ENCODE measurements at regions not wholly inside any gene's neighbourhood (a gene's known extent, or its start where the extent isn't known, plus 50 kb on each side); places are given as distances from the start of the nearest gene placed in this dataset.

- H3K4me1 ChIP-seq: peaks cover 0 to 78% (median 64%) of the 10 kb centered on the region in 4 donors
- 27 to 66% methylated on average over 3 of the region's 3 CpGs for WGBS, 2 donors
- DNase-seq: peak; percentile 90
- H3K36me3 ChIP-seq: no peaks in the 10 kb centered on the region
- no peaks in the 10 kb centered on the region for H3K9me3 ChIP-seq
- peak overlapping the region; percentile 74 to 89 (median 82) for H3K27ac ChIP-seq
- intact Hi-C loops (cut with DNase I): loop anchor here (2.0 to 5.0 kb wide), 3 partner anchors 56 to 174 kb away; no protein-coding TSS in a partner anchor
- no peaks in the 10 kb centered on the region for H3K27me3 ChIP-seq
- TF ChIP-seq, protein P1, sequence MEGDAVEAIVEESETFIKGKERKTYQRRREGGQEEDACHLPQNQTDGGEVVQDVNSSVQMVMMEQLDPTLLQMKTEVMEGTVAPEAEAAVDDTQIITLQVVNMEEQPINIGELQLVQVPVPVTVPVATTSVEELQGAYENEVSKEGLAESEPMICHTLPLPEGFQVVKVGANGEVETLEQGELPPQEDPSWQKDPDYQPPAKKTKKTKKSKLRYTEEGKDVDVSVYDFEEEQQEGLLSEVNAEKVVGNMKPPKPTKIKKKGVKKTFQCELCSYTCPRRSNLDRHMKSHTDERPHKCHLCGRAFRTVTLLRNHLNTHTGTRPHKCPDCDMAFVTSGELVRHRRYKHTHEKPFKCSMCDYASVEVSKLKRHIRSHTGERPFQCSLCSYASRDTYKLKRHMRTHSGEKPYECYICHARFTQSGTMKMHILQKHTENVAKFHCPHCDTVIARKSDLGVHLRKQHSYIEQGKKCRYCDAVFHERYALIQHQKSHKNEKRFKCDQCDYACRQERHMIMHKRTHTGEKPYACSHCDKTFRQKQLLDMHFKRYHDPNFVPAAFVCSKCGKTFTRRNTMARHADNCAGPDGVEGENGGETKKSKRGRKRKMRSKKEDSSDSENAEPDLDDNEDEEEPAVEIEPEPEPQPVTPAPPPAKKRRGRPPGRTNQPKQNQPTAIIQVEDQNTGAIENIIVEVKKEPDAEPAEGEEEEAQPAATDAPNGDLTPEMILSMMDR (IDR thresholded peaks at IDR 0.05): no peak
- TF ChIP-seq POLR2AphosphoS5 (IDR thresholded peaks at IDR 0.05) (peak; percentile 94 to 97 (median 97)), EP300 (IDR thresholded peaks at IDR 0.05) (peak; percentile 99 to 100 (median 100)), POLR2A (IDR thresholded peaks at IDR 0.05) (no peak)
- H3K4me3 ChIP-seq: no peak overlapping the region
These were observed 165.5 kb upstream of the TGFBR2 start for GRCh38 chr3:30440880-30441279.

- TF ChIP-seq POLR2A (IDR thresholded peaks at IDR 0.05) (no peak), EP300 (IDR thresholded peaks at IDR 0.05) (no peak), POLR2AphosphoS5 (IDR thresholded peaks at IDR 0.05) (no peak)
- TF ChIP-seq, protein P1 (IDR thresholded peaks at IDR 0.05): no peak
- H3K4me3 ChIP-seq: no peak overlapping the region
- H3K27ac ChIP-seq: peak overlapping the region; percentile 5 to 89 (median 78)
- WGBS, 2 donors: 74 to 82% methylated on average over 6 of the region's 6 CpGs
- no peak for DNase-seq
- H3K36me3 ChIP-seq: no peaks in the 10 kb centered on the region
- H3K9me3 ChIP-seq: no peaks in the 10 kb centered on the region
- no peaks in the 10 kb centered on the region for H3K27me3 ChIP-seq
- H3K4me1 ChIP-seq: peaks cover 0 to 53% (median 45%) of the 10 kb centered on the region in 4 donors
- intact Hi-C loops (cut with DNase I): loop anchor here (5.0 kb wide), 1 partner anchor 177 kb away; no protein-coding TSS in a partner anchor
These were observed 162.4 kb upstream of the TGFBR2 start for GRCh38 chr3:30443756-30444673.

DNA sequence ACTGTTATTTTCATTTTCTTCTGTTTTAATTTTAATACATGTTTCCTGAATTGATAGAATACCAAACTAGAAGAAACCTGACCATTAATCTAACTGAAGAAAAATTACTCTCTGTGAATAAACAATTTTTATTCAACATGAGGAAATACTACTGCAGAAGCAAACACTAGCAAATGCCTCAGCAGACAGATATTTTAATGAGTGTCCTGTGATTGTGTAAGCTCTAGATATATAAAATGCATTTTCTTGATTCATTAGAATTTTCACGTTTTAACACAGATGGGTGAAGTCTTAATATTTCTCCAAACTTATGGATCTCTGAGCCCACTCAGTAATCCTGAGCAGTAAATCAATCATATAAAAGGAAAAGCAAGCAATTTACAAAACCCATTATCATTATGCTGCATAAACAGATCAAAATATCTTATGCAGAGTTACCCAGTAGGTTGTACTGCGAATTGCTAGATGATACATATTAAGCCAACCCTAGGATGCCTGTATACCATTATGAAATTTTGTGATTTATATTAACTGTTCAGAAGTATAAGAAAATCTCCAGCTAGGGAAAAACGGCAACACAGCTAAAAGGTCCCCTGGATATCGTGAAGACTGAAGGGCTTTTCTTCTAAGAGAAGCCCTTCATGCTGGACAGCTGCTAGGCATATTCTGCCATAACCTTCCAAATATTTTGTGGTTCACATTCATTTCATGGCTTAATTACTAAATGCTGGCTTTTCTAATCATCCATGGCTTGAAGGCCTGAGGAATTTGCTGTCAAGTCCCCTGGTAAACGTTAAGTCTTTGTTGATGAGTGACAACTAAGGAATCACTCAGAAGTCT is 157.7 kb upstream of the TGFBR2 start:
- no peak for DNase-seq
- H3K4me1 ChIP-seq: peaks cover 0 to 44% (median 28%) of the 10 kb centered on the region in 4 donors
- no peaks in the 10 kb centered on the region for H3K9me3 ChIP-seq
- H3K4me3 ChIP-seq: no peak overlapping the region
- 85 to 89% methylated on average over 5 of the region's 5 CpGs for WGBS, 2 donors
- H3K27ac ChIP-seq: peak overlapping the region; percentile 9 to 50 (median 22)
- intact Hi-C loops (cut with DNase I): no loop called here
- H3K27me3 ChIP-seq: no peaks in the 10 kb centered on the region
- H3K36me3 ChIP-seq: no peaks in the 10 kb centered on the region
- TF ChIP-seq POLR2AphosphoS5 (IDR thresholded peaks at IDR 0.05) (peak in 1 of 4 donors; percentile 21), EP300 (IDR thresholded peaks at IDR 0.05) (no peak), POLR2A (IDR thresholded peaks at IDR 0.05) (no peak)

DNA sequence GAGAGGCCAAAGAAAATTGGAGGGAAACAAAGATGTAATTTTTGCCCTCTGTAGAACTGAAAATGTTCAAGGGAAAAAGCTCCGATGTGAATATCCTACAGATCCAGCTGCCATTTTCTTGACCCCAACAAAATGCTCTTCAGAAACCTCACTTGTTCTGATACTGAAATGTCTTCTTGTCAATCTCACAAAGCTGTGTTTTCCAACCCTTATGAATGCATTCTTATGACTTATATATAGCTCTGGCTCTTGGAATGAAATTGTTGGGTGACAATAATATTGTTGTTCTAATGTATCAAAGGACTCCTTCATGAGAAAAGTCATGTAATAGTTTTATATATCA is 157.1 kb upstream of the TGFBR2 start:
- Histone ChIP-seq H3K4me1 (peaks cover 0 to 42% (median 23%) of the 10 kb centered on the region in 4 donors), H3K9me3 (no peaks in the 10 kb centered on the region), H3K36me3 (no peaks in the 10 kb centered on the region), H3K4me3 (no peak overlapping the region), H3K27ac (peak overlapping the region in 3 of 4 donors; percentile 13 to 50 (median 30)), H3K27me3 (no peaks in the 10 kb centered on the region)
- WGBS, 2 donors: 88 to 93% methylated on average over 1 of the region's 1 CpG
- TF ChIP-seq EP300 (IDR thresholded peaks at IDR 0.05): no peak
- TF ChIP-seq, protein P1 (IDR thresholded peaks at IDR 0.05): no peak
- intact Hi-C loops (cut with DNase I): no loop called here
- DNase-seq: no peak

DNA sequence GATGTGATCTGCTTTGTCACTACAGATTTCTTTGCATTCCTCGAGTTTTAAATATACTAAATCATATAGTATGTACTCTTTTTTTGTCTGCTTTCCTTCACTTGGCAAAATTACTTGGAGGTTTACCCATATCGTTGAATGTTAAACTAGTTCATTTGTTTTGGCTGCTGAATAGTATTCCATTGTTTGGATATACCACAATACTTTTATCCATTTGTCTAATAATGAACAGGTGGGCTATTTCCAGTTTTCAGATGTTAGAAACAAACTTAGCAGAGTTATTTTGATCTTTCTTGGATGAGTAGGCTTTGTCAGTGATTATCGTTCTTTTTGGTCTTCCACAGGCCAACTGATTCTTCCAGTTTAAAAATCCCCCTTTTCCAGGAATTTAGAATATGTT is 154.0 kb upstream of the TGFBR2 start:
- Histone ChIP-seq H3K4me3 (no peak overlapping the region), H3K36me3 (no peaks in the 10 kb centered on the region), H3K27ac (peak overlapping the region in 1 of 4 donors; percentile 18), H3K4me1 (peaks cover 0 to 59% (median 35%) of the 10 kb centered on the region in 4 donors), H3K9me3 (no peaks in the 10 kb centered on the region), H3K27me3 (no peaks in the 10 kb centered on the region)
- DNase-seq: no peak
- 96% methylated on average over 3 of the region's 3 CpGs for WGBS, 2 donors
- no peak for TF ChIP-seq EP300 (IDR thresholded peaks at IDR 0.05)
- no peak for TF ChIP-seq POLR2A (IDR thresholded peaks at IDR 0.05)
- no peak for TF ChIP-seq POLR2AphosphoS5 (IDR thresholded peaks at IDR 0.05)
- TF ChIP-seq, protein P1 (IDR thresholded peaks at IDR 0.05): no peak
- intact Hi-C loops (cut with DNase I): no loop called here

All from sigmoid colon (tissue), 6 donors.